ENCODE measurements at regions not wholly inside any gene's neighbourhood (a gene's known extent, or its start where the extent isn't known, plus 50 kb on each side); places are given as distances from the start of the nearest gene placed in this dataset.

GRCh38 chr9:134575901-134576176 lies 65.8 kb upstream of the COL5A1 start:
- no TSS peak for BruUV-seq (replicated peaks)
- TF ChIP-seq RCOR1 (IDR thresholded peaks at IDR 0.05; ENCODE audit: insufficient replicate concordance, low read length), result no peak
- no peak for TF ChIP-seq MAZ (IDR thresholded peaks at IDR 0.05; ENCODE audit: borderline replicate concordance, low read depth, low read length)
- TF ChIP-seq, protein P1, sequence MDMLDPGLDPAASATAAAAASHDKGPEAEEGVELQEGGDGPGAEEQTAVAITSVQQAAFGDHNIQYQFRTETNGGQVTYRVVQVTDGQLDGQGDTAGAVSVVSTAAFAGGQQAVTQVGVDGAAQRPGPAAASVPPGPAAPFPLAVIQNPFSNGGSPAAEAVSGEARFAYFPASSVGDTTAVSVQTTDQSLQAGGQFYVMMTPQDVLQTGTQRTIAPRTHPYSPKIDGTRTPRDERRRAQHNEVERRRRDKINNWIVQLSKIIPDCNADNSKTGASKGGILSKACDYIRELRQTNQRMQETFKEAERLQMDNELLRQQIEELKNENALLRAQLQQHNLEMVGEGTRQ (IDR thresholded peaks at IDR 0.05; ENCODE audit: low read depth, low read length), result no peak
- no peak for TF ChIP-seq POLR2A (IDR thresholded peaks at IDR 0.05; ENCODE audit: low read depth, low read length)
- no peak overlapping the region; a peak in 1 of 4 replicates for H4K8ac ChIP-seq (ENCODE audit: low read depth in 2 of 2, low read length in 2 of 2)
- no peaks in the 10 kb centered on the region; the same call in 1 of the 2 replicates for H4K20me1 ChIP-seq (ENCODE audit: insufficient read depth, low read length)
- H4K91ac ChIP-seq (ENCODE audit: insufficient read depth, low read depth, low read length), result peak overlapping the region; percentile 35; the same call in 1 of the 2 replicates
- peak overlapping the region; percentile 45 for H3K18ac ChIP-seq (ENCODE audit: low read depth, low read length)
- no peak overlapping the region; the same call in 1 of the 2 replicates for H2BK20ac ChIP-seq (ENCODE audit: low read depth, low read length)
- H4K5ac ChIP-seq (ENCODE audit: low read depth, low read length), result peak overlapping the region; percentile 12; the same call in 1 of the 2 replicates
- peak overlapping the region; percentile 63 for H2AFZ ChIP-seq (replicated peaks; ENCODE audit: low read length, poor library complexity)
- H3K4ac ChIP-seq (ENCODE audit: low read depth, low read length), result peak overlapping the region; percentile 27; the same call in 1 of the 2 replicates
- DNase-seq (no peak), ATAC-seq (ENCODE audit: low read depth) (no peak; the same call in 1 of the 2 replicates)
- dilution Hi-C loops (cut with HindIII; ENCODE audit: low sequenced_read_pairs, unreplicated experiment), result no loop called here
- 0 out of 2 replicates have a peak overlapping the region, but pooled peaks have one; percentile 18 for H3K4me2 ChIP-seq (ENCODE audit: low read depth, low read length)
- H2BK120ac ChIP-seq (ENCODE audit: low read depth, low read length), result peak overlapping the region; percentile 27; the same call in 1 of the 2 replicates
- H3K27me3 ChIP-seq (ENCODE audit: control insufficient read depth, insufficient read depth, low read length), result 0 out of 2 replicates have a peak, but pooled peaks cover 1% of the 10 kb centered on the region
- 0 out of 3 replicates have a peak overlapping the region, but pooled peaks have one; percentile 40 for H2BK15ac ChIP-seq (ENCODE audit: low read depth, low read length)
- no peak overlapping the region for H3K4me3 ChIP-seq (ENCODE audit: insufficient read depth, low read depth, low read length)
- H2BK5ac ChIP-seq (ENCODE audit: low read depth, low read length, poor library complexity, severe bottlenecking), result no peak overlapping the region
- peaks cover 2% of the 10 kb centered on the region; the same call in 1 of the 2 replicates for H3K9me3 ChIP-seq (ENCODE audit: control insufficient read depth, insufficient read depth, low read length)
- no peaks in the 10 kb centered on the region for H3K36me3 ChIP-seq (ENCODE audit: control insufficient read depth, insufficient read depth, low read length)
- ChIA-PET CTCF (no interaction called here), POLR2A (ENCODE audit: unreplicated experiment) (no interaction called here)
- WGBS, 2 experiments (ENCODE audit: extremely low coverage in 2 of 2, insufficient read length in 1 of 2), result no CpG with 5 or more reads among the region's 3 CpGs
- H3K56ac ChIP-seq (ENCODE audit: extremely low read depth, insufficient read depth, low read length), result no peak overlapping the region; the same call in 1 of the 2 replicates
- H2AK9ac ChIP-seq (replicated peaks; ENCODE audit: low read depth, low read length, poor library complexity), result no peak overlapping the region
- H3K9me1 ChIP-seq (ENCODE audit: insufficient read depth, low read length), result peaks cover 9% of the 10 kb centered on the region; the same call in 1 of the 2 replicates
- no peak overlapping the region for H3K9ac ChIP-seq (ENCODE audit: low read depth, low read length)
- in situ Hi-C loops (cut with MboI; ENCODE audit: low sequenced_read_pairs), result no loop called here
- peak overlapping the region; percentile 2 for H2AK5ac ChIP-seq (ENCODE audit: low read depth, low read length)
- no peak overlapping the region for H3K27ac ChIP-seq (ENCODE audit: insufficient read depth, low read length)
- intact Hi-C loops (cut with micrococcal nuclease), result no loop called here
- H3K79me1 ChIP-seq (ENCODE audit: low read depth in 1 of 2, low read length in 2 of 2), result no peaks in the 10 kb centered on the region
- H3K23ac ChIP-seq (ENCODE audit: low read depth, low read length), result no peak overlapping the region
- no peak overlapping the region for H3K14ac ChIP-seq (replicated peaks; ENCODE audit: low read depth, low read length)
- peaks cover 14% of the 10 kb centered on the region for H3K4me1 ChIP-seq (ENCODE audit: control insufficient read depth, insufficient read depth, low read length)

All from IMR-90 (cell line).